Stimulated activated CD8-positive, alpha-beta memory T cell treated with anti-CD3 and anti-CD28 coated beads, Interleukin-7, amount 100 ng/mL, for 4 hours (primary cell): ENCODE measurements at regions not wholly inside any gene's neighbourhood (a gene's known extent, or its start where the extent isn't known, plus 50 kb on each side); places are given as distances from the start of the nearest gene placed in this dataset.

Source experiments
- DNase-seq, 2 donors: peaks; one replicate each; pipeline ENCODE4 v3.0.0-alpha.2; 2020; ENCODE audit warnings: low read depth in 2 of 2

GRCh38 chr11:82676483-82677094, 57.1 kb downstream of the FAM181B start:
- no peak for DNase-seq

- no peak for DNase-seq
Measured at GRCh38 chr11:82675838-82676237, 57.8 kb downstream of the FAM181B start.

GRCh38 chr11:82673631-82674030, 60.0 kb downstream of the FAM181B start:
- DNase-seq: no peak

GRCh38 chr11:82671451-82671850, 62.2 kb downstream of the FAM181B start:
- DNase-seq: no peak

GRCh38 chr11:82663535-82663934, 70.1 kb downstream of the FAM181B start:
- DNase-seq: no peak

GRCh38 chr11:82653752-82654151, 79.9 kb downstream of the FAM181B start:
- DNase-seq: no peak

GRCh38 chr11:82639251-82639650, 94.4 kb downstream of the FAM181B start:
- no peak for DNase-seq

GRCh38 chr11:82636615-82637014, 97.0 kb downstream of the FAM181B start:
- DNase-seq: no peak

- DNase-seq: no peak
Measured at GRCh38 chr11:82634091-82634490, 99.6 kb downstream of the FAM181B start.

- DNase-seq: no peak
Measured at GRCh38 chr11:82631722-82632630, 101.7 kb downstream of the FAM181B start.

- DNase-seq: no peak
Measured at GRCh38 chr11:82610671-82611070, 123.0 kb downstream of the FAM181B start.

GRCh38 chr11:82606738-82607137, 126.9 kb downstream of the FAM181B start:
- DNase-seq: no peak

GRCh38 chr11:82601711-82602110, 132.0 kb downstream of the FAM181B start:
- no peak for DNase-seq

GRCh38 chr11:82599836-82600235, 133.8 kb downstream of the FAM181B start:
- DNase-seq: no peak

- DNase-seq: no peak
Measured at GRCh38 chr11:82586581-82586980, 147.1 kb downstream of the FAM181B start.

GRCh38 chr11:82577246-82577645, 156.4 kb downstream of the FAM181B start:
- no peak for DNase-seq

GRCh38 chr11:82560836-82561235, 172.8 kb downstream of the FAM181B start:
- DNase-seq: no peak

- DNase-seq: no peak
Measured at GRCh38 chr11:82559609-82560008, 174.1 kb downstream of the FAM181B start.

- no peak for DNase-seq
Measured at GRCh38 chr11:82557274-82557673, 176.4 kb downstream of the FAM181B start.

GRCh38 chr11:82556210-82556609, 177.5 kb downstream of the FAM181B start:
- no peak for DNase-seq

- DNase-seq: no peak
Measured at GRCh38 chr11:82546661-82547557, 186.8 kb downstream of the FAM181B start.

- no peak for DNase-seq
Measured at GRCh38 chr11:82539669-82540068, 194.0 kb downstream of the FAM181B start.
